Endothelial cell (in vitro differentiated cells): ENCODE measurements at regions not wholly inside any gene's neighbourhood (a gene's known extent, or its start where the extent isn't known, plus 50 kb on each side); places are given as distances from the start of the nearest gene placed in this dataset.

Source experiments
- DNase-seq: peaks from one replicate; pipeline ENCODE4 v3.0.0; 2021; ENCODE audit warnings: low spot score
- H3K27ac Mint-ChIP-seq: one replicate; pipeline ENCODE4 v1.8.0; 2021; ENCODE audit warnings: mixed read lengths, inconsistent platforms; ENCODE audit not compliant: unreplicated experiment
- H3K27me3 Mint-ChIP-seq: one replicate; pipeline ENCODE4 v1.8.0; 2021; ENCODE audit warnings: mild to moderate bottlenecking, moderate library complexity, mixed read lengths, inconsistent platforms; ENCODE audit not compliant: unreplicated experiment
- H3K36me3 Mint-ChIP-seq: one replicate; pipeline ENCODE4 v1.8.0; 2021; ENCODE audit warnings: mild to moderate bottlenecking, low read depth, mixed read lengths, inconsistent platforms; ENCODE audit not compliant: unreplicated experiment
- H3K4me1 Mint-ChIP-seq: one replicate; pipeline ENCODE4 v1.8.0; 2021; ENCODE audit warnings: mild to moderate bottlenecking, mixed read lengths, inconsistent platforms; ENCODE audit not compliant: unreplicated experiment
- H3K4me3 Mint-ChIP-seq: one replicate; pipeline ENCODE4 v1.8.0; 2021; ENCODE audit warnings: mild to moderate bottlenecking, mixed read lengths, inconsistent platforms; ENCODE audit not compliant: unreplicated experiment
- H3K9me3 Mint-ChIP-seq: one replicate; pipeline ENCODE4 v1.8.0; 2021; ENCODE audit warnings: mixed read lengths, inconsistent platforms; ENCODE audit not compliant: unreplicated experiment
- CTCF ChIP-seq: fragments of 200-600 bp; sonication (generic); IDR thresholded peaks from one replicate; pipeline ENCODE4 v1.5.0; 2021; ENCODE audit warnings: antibody characterized with exemption; ENCODE audit not compliant: unreplicated experiment

- no peaks in the 10 kb centered on the region for H3K4me1 Mint-ChIP-seq
Measured at GRCh38 chr13:65597839-65598818, 1632.0 kb downstream of the PCDH9 start.

DNA sequence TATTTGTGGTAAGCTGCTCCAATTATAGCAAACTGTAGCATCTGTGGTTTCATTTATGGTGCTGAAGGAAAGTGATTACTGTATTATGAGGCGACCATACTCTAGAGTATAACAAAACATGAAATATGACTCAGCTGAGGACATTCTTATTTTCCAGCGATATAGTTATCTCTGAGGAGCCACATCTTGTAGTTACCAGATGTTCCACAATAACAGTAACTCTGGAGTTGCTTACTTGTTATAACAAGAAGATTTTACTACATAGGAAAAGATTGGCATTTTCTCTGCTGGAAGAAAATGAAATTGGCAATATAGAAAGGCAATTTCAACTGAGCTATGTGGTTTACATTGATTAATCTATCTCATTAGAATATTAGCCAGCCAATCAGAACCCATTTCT is 1634.2 kb downstream of the PCDH9 start:
- H3K36me3 Mint-ChIP-seq = no peaks in the 10 kb centered on the region
- no peak overlapping the region for H3K4me3 Mint-ChIP-seq
- no peak for TF ChIP-seq CTCF
- H3K9me3 Mint-ChIP-seq = no peaks in the 10 kb centered on the region
- no peak overlapping the region for H3K27ac Mint-ChIP-seq
- no peaks in the 10 kb centered on the region for H3K27me3 Mint-ChIP-seq
- DNase-seq = no peak
- no peaks in the 10 kb centered on the region for H3K4me1 Mint-ChIP-seq

More at GRCh38 chr13:65597839-65598818, 1632.0 kb downstream of the PCDH9 start:
- H3K9me3 Mint-ChIP-seq = no peaks in the 10 kb centered on the region
- TF ChIP-seq CTCF = no peak
- no peaks in the 10 kb centered on the region for H3K36me3 Mint-ChIP-seq
- no peak overlapping the region for H3K4me3 Mint-ChIP-seq
- H3K27ac Mint-ChIP-seq = no peak overlapping the region
- no peak for DNase-seq
- no peaks in the 10 kb centered on the region for H3K27me3 Mint-ChIP-seq

DNA sequence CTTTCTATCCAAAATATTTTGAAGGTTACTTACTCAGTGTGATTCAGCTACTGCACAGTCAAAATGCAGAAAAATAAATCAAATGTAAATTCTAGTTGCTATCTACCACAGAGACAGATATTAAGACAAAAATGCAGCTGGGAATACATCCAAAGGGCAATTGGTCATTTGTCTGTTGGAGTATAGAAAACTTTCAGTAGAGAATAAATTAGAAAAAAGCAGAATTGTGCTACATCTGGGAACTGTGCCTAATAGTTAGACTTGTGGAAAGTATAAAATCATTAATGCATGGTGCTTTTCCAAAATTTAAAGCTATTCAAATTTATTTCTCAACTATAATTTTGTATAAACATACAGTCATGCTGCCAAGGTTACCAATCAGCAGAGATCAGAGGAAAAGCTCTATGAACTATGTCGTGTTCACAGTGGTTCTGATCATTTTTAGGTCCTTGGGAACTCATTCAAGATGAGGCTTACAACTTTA is 1635.8 kb downstream of the PCDH9 start:
- no peaks in the 10 kb centered on the region for H3K4me1 Mint-ChIP-seq
- TF ChIP-seq CTCF = no peak
- no peaks in the 10 kb centered on the region for H3K9me3 Mint-ChIP-seq
- no peak overlapping the region for H3K4me3 Mint-ChIP-seq
- no peak for DNase-seq
- no peaks in the 10 kb centered on the region for H3K27me3 Mint-ChIP-seq
- no peaks in the 10 kb centered on the region for H3K36me3 Mint-ChIP-seq
- no peak overlapping the region for H3K27ac Mint-ChIP-seq

DNA sequence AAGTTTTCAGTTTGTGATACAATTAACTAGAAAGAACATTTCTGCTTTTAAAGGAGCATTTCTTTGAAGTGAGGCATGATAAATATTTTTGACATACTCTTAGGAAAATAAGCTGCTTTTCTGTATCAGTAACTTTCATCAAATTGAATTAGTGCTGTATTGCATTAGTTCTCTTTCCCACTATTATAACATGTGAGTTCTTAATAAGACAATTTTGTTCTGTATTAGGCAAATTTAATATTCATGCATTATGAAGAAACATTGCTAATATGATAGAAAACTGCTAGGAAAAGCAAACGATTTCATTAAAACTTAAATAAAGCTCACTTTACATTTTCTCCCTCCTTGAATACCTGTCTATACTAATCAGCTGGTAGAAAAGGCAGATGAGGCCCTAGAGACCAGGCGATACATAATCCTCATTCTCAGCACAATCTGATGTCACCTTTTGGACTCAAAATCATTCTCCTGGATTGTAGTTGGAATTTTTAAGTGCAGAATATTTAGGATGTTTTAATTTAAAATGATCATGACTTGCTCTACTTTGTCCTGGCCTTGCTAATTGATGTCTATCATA is 1636.8 kb downstream of the PCDH9 start:
- no peak overlapping the region for H3K4me3 Mint-ChIP-seq
- H3K27me3 Mint-ChIP-seq = no peaks in the 10 kb centered on the region
- no peaks in the 10 kb centered on the region for H3K9me3 Mint-ChIP-seq
- no peak for TF ChIP-seq CTCF
- H3K27ac Mint-ChIP-seq = no peak overlapping the region
- no peak for DNase-seq
- no peaks in the 10 kb centered on the region for H3K36me3 Mint-ChIP-seq
- H3K4me1 Mint-ChIP-seq = no peaks in the 10 kb centered on the region

DNA sequence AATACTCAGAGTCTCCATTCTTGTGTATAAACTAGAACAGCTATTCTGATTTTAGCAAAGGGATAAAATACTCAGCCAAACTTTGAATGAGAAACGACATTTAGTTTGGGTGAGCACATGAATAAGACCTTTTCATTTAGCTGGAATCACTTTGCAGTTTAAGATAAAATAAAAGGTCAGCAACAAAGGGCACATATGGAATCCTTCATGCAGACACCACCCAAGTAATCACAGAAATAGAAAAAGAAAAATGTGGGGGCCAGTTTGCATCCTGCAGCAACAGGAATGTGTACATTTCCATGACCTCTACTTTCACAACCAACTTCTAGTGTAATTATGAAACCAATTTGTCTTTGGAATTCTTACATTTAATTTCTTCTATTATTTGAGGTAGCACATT is 1637.4 kb downstream of the PCDH9 start:
- no peak for DNase-seq
- no peak overlapping the region for H3K27ac Mint-ChIP-seq
- no peaks in the 10 kb centered on the region for H3K27me3 Mint-ChIP-seq
- no peak for TF ChIP-seq CTCF
- H3K4me1 Mint-ChIP-seq = no peaks in the 10 kb centered on the region
- no peak overlapping the region for H3K4me3 Mint-ChIP-seq
- H3K9me3 Mint-ChIP-seq = no peaks in the 10 kb centered on the region
- no peaks in the 10 kb centered on the region for H3K36me3 Mint-ChIP-seq
